Osteoblast (primary cell): ENCODE measurements at regions not wholly inside any gene's neighbourhood (a gene's known extent, or its start where the extent isn't known, plus 50 kb on each side); places are given as distances from the start of the nearest gene placed in this dataset.

Experiments used
- DNase-seq: peaks from one replicate; pipeline ENCODE4 v3.0.0; 2011; ENCODE audit warnings: low spot score, mixed read lengths; ENCODE audit not compliant: insufficient read length; ENCODE audit errors: missing footprints
- H2AFZ ChIP-seq: 2 replicates; pipeline ENCODE4 v1.6.0; 2011; ENCODE audit warnings: mild to moderate bottlenecking, low read length
- H3K27ac ChIP-seq: 2 replicates; pipeline ENCODE4 v1.5.1; 2011; ENCODE audit warnings: mild to moderate bottlenecking, low read depth, low read length, moderate library complexity
- H3K27me3 ChIP-seq: 2 replicates; pipeline ENCODE4 v1.6.0; 2012; ENCODE audit warnings: mild to moderate bottlenecking, control low read depth, inconsistent platforms, low read length, moderate library complexity; ENCODE audit not compliant: insufficient read depth
- H3K36me3 ChIP-seq: 2 replicates; pipeline ENCODE4 v1.5.1; 2011; ENCODE audit warnings: mild to moderate bottlenecking, low read length, control low read depth, moderate library complexity; ENCODE audit not compliant: insufficient read depth
- H3K4me1 ChIP-seq: 2 replicates; pipeline ENCODE4 v1.5.1; 2011; ENCODE audit warnings: mild to moderate bottlenecking, low read length, control low read depth, moderate library complexity; ENCODE audit not compliant: insufficient read depth
- H3K4me2 ChIP-seq: 2 replicates; pipeline ENCODE4 v1.6.0; 2011; ENCODE audit warnings: mild to moderate bottlenecking, low read length; ENCODE audit not compliant: insufficient read depth
- H3K4me3 ChIP-seq: fragments of 200-600 bp; sonication (generic); 3 replicates; pipeline ENCODE4 v1.5.1; 2012; ENCODE audit warnings: mild to moderate bottlenecking, low read length, inconsistent platforms; ENCODE audit not compliant: insufficient read depth
- H3K79me2 ChIP-seq: 2 replicates; pipeline ENCODE4 v1.6.0; 2012; ENCODE audit warnings: mild to moderate bottlenecking, low read length, control low read depth, inconsistent platforms; ENCODE audit not compliant: insufficient read depth
- H3K9me3 ChIP-seq: 2 replicates; pipeline ENCODE4 v1.5.1; 2011; ENCODE audit warnings: low read depth, low read length, control low read depth
- H4K20me1 ChIP-seq: 2 replicates; pipeline ENCODE4 v1.6.0; 2012; ENCODE audit warnings: mild to moderate bottlenecking, low read length, control low read depth; ENCODE audit not compliant: insufficient read depth
- CTCF ChIP-seq: IDR thresholded peaks from 2 replicates; pipeline ENCODE4 v1.5.1; 2011; ENCODE audit warnings: mild to moderate bottlenecking, low read depth, low read length, moderate library complexity; ENCODE audit errors: extremely low read depth

- Histone ChIP-seq H4K20me1 (no peaks in the 10 kb centered on the region), H3K27me3 (no peaks in the 10 kb centered on the region), H3K4me1 (no peaks in the 10 kb centered on the region), H3K4me3 (no peak overlapping the region), H3K9me3 (peaks cover 2% of the 10 kb centered on the region), H3K27ac (no peak overlapping the region), H3K79me2 (no peaks in the 10 kb centered on the region), H3K36me3 (no peaks in the 10 kb centered on the region), H3K4me2 (no peak overlapping the region), H2AFZ (no peak overlapping the region)
- TF ChIP-seq CTCF: no peak
- no peak for DNase-seq
These were observed 666.9 kb downstream of the FRK start for GRCh38 chr6:115393821-115394220.

GRCh38 chr6:115370202-115370601, 690.5 kb downstream of the FRK start:
- TF ChIP-seq CTCF: no peak
- DNase-seq: no peak
- Histone ChIP-seq H3K4me1 (no peaks in the 10 kb centered on the region), H2AFZ (no peak overlapping the region), H3K4me3 (no peak overlapping the region), H4K20me1 (no peaks in the 10 kb centered on the region), H3K4me2 (no peak overlapping the region), H3K9me3 (no peaks in the 10 kb centered on the region), H3K27me3 (no peaks in the 10 kb centered on the region), H3K79me2 (no peaks in the 10 kb centered on the region), H3K36me3 (no peaks in the 10 kb centered on the region), H3K27ac (no peak overlapping the region)

GRCh38 chr6:115365783-115366182, 694.9 kb downstream of the FRK start:
- Histone ChIP-seq H3K4me2 (no peak overlapping the region), H2AFZ (no peak overlapping the region), H3K4me3 (no peak overlapping the region), H3K27ac (no peak overlapping the region), H4K20me1 (no peaks in the 10 kb centered on the region), H3K79me2 (no peaks in the 10 kb centered on the region), H3K9me3 (no peaks in the 10 kb centered on the region), H3K4me1 (no peaks in the 10 kb centered on the region), H3K27me3 (no peaks in the 10 kb centered on the region), H3K36me3 (no peaks in the 10 kb centered on the region)
- TF ChIP-seq CTCF: no peak
- DNase-seq: no peak

- no peak overlapping the region for H3K27ac ChIP-seq
- TF ChIP-seq CTCF: no peak
- H3K4me2 ChIP-seq: no peak overlapping the region
- no peaks in the 10 kb centered on the region for H3K79me2 ChIP-seq
- DNase-seq: no peak
- no peak overlapping the region for H3K4me3 ChIP-seq
- H3K27me3 ChIP-seq: no peaks in the 10 kb centered on the region
- no peak overlapping the region for H2AFZ ChIP-seq
- no peaks in the 10 kb centered on the region for H3K9me3 ChIP-seq
- H3K36me3 ChIP-seq: no peaks in the 10 kb centered on the region
- H3K4me1 ChIP-seq: no peaks in the 10 kb centered on the region
- no peaks in the 10 kb centered on the region for H4K20me1 ChIP-seq
These were observed 697.3 kb downstream of the FRK start for GRCh38 chr6:115363379-115363778.
